GM18511 (cell line): ENCODE measurements at regions not wholly inside any gene's neighbourhood (a gene's known extent, or its start where the extent isn't known, plus 50 kb on each side); places are given as distances from the start of the nearest gene placed in this dataset.
"Not testable (repeated sequence)": the region's sequence is repeated elsewhere in the genome, so short reads cannot be mapped to it uniquely, and the experiment has no call there.

Experiments
- ATAC-seq: cut with Tn5 transposase; IDR thresholded peaks from one replicate; pipeline ENCODE4 v1.9.1; 2021; ENCODE audit warnings: mild to moderate bottlenecking, moderate library complexity; ENCODE audit not compliant: unreplicated experiment

DNA sequence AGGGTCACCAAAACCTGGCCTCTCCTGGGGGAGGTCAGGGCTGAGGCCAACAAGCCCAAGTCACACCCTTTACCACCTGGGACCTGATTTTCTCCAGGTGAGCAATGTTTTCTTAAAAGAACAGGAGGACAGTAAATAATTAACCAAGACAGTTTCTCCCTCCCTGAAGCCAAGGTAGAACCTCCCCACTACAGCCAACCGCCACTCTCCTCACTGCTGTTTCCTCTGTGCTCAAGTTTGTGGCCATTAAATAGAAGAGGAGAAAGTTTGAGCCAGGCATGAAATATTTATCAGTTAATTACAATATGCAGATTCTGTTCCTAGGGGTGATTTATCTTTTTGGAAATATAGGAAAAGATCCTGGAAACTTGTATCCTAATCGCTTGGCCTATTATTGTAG, 150.6 kb upstream of the ANKRD20A1 start:
- not testable (repeated sequence) for ATAC-seq

GRCh38 chr9:67711429-67711828, 147.3 kb upstream of the ANKRD20A1 start:
- ATAC-seq, result not testable (repeated sequence)

DNA sequence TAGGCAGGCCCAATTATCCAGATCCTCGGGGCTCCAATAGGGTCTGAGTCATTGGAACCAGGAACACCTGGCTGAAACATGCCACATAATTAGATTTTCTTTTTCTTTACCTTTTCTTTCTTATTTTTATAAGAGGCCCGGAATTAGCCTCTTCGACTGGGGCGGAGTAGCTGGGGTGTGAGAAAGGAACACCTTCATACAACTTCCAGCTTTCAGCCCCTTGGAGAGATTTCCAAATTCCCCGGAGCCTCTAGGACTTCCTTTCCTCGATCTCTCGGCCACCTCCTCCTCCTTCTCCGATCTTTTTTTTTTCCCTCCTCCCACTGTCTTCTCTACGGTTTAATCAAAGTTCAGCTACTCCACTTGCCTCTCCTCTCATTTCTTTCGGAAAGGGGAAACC, 146.8 kb upstream of the ANKRD20A1 start:
- not testable (repeated sequence) for ATAC-seq

- not testable (repeated sequence) for ATAC-seq
These were observed 145.8 kb upstream of the ANKRD20A1 start for GRCh38 chr9:67712956-67713355.

- not testable (repeated sequence) for ATAC-seq
These were observed 140.8 kb upstream of the ANKRD20A1 start for GRCh38 chr9:67717830-67718388.

DNA sequence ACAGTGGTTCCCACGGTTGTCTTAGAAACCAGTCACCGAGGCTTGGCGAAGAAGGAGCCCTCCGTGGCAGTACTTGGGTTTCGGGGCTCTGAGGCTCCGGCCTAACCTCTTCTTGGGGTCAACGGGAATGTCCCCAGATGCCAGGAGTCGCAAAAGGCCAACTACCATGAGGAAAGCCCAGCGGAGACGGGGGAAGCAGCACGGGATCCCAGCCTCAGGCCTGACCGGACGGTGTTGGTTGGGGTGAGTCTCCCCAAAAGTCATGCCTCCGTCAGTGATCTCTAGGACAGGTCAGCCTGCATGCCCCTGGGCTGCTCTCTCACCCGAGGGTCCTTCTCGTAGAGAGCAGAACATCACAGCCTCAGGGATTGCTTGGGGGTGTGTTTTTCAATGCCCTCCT, 138.2 kb upstream of the ANKRD20A1 start:
- not testable (repeated sequence) for ATAC-seq

- ATAC-seq, result peak; percentile 89
These were observed 136.2 kb upstream of the ANKRD20A1 start for GRCh38 chr9:67722460-67723090.

GRCh38 chr9:67723185-67723584, 135.5 kb upstream of the ANKRD20A1 start:
- not testable (repeated sequence) for ATAC-seq

DNA sequence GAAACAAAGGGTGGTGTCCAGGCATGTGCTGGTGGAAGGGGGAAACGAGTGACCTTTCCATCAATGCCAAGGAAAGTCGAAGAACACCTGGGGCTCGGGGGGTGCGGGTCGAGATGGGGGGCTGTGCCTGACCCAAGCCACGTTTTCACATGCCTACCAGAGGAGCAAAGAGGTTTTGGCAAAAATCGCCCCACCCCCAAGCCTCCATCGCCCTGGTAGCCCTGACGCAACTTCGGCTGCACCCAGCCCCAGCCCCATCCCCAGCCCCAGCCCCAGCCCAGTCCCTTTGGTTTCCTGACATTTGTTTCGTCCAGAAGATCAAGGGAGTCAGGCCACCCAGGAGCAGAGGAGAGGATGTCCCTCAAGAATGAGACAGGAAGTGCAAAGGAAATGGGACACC, 133.8 kb upstream of the ANKRD20A1 start:
- not testable (repeated sequence) for ATAC-seq

DNA sequence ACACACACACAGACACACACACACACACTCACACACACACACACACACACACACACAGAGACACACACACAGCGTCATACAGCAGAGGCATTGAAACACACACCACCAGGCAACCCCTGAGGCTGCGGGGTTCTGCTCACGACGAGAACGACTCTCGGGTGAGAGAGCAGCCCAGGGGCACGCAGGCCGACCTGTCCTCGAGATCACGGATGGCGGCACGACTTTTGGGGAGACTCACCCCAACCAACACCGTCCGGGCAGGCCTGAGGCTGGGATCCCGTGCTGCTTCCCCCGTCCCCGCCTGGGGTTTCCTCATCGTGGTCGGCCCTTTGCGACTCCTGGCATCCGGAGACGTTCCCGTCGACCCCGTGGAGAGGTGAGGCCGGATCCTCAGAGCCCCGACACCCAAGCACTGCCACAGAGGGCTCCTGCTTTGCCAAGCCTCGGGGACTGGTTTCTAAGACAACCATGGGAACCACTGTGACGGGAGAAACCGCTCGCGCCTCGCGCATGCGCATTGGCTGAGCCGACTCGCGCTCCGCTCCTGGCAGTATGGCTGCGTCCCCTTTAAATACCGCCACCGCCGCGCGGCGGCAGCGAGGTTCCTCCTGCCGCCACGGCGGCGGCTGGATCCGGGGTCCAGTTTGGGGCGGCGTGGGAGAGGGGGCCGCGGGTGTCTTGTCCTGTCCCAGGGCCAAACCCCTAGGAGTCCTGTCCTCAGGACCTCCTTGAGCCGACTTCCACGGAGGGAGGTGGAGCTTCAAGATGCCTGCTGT, 132.3 kb upstream of the ANKRD20A1 start:
- peak; percentile 72 for ATAC-seq

DNA sequence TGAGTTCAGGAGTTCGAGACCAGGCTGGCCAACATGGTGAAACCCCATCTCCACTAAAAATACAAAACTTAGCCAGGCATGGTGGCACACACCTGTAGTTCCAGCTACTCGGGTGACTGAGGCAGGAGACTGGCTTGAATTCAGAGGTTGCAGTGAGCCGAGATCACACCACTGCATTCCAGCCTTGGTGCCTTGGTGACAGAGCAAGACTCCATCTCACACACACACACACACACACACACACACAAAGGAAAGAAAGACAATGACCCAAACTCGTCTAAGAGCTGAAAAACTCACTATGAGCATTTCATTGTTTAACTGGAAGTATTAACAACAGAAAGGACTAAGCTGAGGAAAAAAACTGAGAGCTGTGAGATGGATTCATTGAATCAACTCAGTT, 95.6 kb upstream of the ANKRD20A1 start:
- ATAC-seq, result not testable (repeated sequence)

DNA sequence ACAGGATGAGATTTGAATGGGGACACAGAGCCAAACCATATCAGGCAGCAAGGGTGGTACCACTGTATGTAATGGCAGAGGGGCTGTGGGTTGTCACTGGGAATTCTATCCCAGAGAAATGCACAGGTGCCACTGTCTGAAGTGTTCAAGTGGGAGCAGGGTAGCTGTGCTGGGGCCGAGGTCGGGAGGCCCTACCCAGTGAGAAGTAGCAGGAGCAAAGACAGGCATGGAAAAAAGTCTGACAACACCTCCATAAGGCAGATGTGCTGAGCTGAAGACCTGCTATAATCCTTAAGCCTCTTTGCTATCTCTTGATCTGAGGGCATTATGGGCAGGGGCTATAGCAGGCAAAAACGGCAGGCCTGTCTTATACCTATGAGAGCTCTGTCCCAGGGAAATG, 86.9 kb upstream of the ANKRD20A1 start:
- ATAC-seq, result not testable (repeated sequence)

DNA sequence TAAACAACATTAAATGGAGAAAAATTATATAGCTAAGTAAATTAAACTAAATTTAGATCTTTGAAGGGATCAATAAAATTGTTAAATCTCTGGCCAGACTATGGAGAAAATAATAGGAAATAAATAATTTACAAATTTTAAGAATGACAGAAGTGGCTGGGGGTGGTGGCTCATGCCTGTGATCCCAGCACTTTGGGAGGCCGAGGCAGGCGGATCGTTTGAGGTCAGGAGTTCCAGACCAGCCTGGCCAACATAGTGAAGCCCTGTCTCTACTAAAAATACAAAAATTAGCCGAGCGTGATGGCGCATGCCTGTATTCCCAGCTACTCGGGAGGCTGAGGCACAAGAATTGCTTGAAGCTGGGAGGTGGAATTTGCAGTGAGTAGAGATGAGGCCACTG, 58.6 kb upstream of the ANKRD20A1 start:
- ATAC-seq, result not testable (repeated sequence)
